Activated CD8-positive, alpha-beta memory T cell treated with anti-CD3 and anti-CD28 coated beads, Interleukin-2, amount 50 U/mL, for 48 hours (primary cell): ENCODE measurements at regions not wholly inside any gene's neighbourhood (a gene's known extent, or its start where the extent isn't known, plus 50 kb on each side); places are given as distances from the start of the nearest gene placed in this dataset.
"Not testable (repeated sequence)": the region's sequence is repeated elsewhere in the genome, so short reads cannot be mapped to it uniquely, and the experiment has no call there.

Experiments used
- DNase-seq: peaks from one replicate; pipeline ENCODE4 v3.0.0-alpha.2; 2020

- DNase-seq: no peak
Measured at GRCh38 chr3:182294256-182294655, 499.0 kb upstream of the ATP11B start.

DNA sequence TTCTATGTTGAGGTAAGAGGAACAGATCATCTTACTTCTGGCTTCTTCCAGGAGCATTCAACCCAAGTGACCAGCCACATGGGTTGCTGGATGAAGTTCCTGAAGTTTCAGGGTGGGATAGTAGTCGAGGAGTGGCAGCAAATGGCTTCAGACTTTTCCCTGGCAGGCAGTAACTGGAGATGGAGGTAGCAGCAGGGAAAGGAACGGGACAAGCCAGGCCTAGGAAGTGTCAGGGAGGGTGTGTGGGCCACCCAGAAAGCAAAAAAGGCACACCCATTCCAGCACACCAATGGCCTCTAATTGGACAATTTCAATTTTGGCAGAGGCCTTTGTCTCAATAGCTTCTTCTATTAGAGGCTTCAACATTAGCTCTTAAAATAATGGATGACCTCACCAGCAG, 498.6 kb upstream of the ATP11B start:
- DNase-seq: no peak

GRCh38 chr3:182300266-182300665, 493.0 kb upstream of the ATP11B start:
- DNase-seq: no peak

GRCh38 chr3:182303169-182303568, 490.1 kb upstream of the ATP11B start:
- no peak for DNase-seq

- no peak for DNase-seq
Measured at GRCh38 chr3:182305881-182306665, 487.2 kb upstream of the ATP11B start.

DNA sequence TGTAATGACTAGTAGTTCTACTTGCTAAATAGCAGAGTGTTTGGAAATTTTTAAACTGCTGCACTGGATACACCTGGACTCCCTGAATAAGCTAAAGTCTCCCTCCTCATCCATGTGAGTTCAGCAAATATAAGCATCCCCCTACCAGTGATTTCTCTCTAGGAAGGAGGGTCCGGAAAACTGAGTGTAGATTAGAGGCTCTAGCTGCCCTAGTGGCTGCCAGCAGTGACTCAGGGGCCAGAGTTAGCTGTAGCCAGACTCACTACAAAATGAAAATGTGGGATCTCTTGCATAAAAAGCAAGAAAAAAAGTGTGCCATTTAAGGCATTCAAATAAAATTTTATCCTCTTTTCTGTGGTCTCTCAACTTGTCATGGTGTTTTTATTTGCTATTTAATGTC, 485.0 kb upstream of the ATP11B start:
- no peak for DNase-seq

GRCh38 chr3:182309120-182309519, 484.2 kb upstream of the ATP11B start:
- DNase-seq: no peak

DNA sequence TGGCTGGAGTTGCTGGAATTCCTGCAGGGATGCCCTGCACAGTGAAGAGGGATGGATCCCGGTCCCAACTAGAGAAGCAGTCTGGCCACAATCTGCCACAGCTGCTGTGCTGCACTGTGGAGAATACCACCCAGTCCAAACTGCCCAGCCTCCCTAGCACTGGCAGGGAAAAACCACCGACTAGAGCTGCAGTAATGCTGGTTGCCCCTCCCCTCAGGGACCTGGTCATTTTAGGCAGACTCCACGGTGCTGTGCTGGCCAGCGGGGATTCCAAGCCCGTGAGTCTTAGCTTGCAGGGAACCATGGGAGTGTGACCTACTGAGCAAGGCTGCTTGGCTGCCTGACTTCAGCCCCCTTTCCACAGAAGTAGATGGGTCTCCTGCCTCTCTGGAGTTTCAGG, 478.0 kb upstream of the ATP11B start:
- DNase-seq: no peak

- no peak for DNase-seq
Measured at GRCh38 chr3:182323126-182323700, 470.1 kb upstream of the ATP11B start.

DNA sequence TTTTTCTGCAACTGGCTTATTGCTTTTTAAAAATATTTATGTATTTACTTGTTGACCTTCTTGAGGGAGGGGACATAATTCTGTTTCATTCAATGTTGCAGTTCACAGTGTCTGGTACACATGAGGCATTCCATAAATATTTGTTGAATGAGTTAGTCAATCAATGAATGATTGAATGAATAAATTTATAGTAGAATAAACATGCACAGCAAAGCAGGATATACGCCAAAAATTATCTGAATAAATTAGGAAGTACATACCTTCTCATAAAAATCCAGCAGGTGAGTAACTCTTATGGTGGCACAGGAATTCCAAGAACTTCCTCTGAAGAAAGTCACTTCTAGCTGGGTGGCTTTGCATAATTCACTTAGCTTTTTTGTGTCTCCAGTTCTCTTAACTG, 469.4 kb upstream of the ATP11B start:
- no peak for DNase-seq

- no peak for DNase-seq
Measured at GRCh38 chr3:182325213-182325950, 467.9 kb upstream of the ATP11B start.

DNA sequence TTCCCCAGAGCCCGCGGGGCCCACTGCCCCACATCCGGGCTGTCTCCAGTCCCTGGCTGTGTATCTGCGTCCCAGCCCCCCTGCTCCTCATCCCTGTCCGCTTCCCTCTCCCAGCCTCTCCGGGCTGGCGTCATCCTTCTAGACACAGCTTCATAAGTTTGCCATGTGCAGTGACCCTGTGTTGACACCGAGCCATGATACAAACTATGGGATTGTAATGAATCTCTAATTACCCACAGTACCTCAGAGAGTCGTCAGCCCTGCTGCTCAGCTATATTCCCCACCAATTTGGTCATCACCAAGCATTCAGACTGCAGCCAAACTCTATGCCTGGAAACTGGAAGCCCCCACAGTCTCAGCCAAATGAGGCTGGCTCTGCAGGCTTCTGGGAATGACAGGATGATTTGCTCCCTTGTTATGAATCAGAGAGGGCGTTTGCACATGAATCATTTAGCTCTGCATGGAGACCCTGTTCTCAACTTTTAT, 466.1 kb upstream of the ATP11B start:
- no peak for DNase-seq

DNA sequence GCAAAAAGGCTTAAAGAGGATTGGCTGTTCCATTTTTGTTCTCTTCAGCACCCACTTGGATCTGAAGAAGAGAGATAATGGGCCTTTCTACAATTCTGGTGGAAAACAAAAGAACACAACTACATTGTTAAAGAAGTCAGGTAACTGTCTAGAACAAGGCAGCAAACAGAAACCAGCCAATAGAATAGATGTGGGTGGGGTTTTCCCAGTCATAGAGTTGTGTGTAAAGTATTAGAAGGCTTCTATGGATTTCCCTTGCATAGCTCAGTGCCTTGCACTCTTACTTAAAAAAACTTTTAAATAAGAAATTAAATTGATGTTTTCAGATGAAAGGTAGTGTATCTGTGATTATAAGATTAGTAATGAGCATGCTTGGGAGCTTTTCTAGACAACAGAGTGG, 462.7 kb upstream of the ATP11B start:
- DNase-seq: no peak

DNA sequence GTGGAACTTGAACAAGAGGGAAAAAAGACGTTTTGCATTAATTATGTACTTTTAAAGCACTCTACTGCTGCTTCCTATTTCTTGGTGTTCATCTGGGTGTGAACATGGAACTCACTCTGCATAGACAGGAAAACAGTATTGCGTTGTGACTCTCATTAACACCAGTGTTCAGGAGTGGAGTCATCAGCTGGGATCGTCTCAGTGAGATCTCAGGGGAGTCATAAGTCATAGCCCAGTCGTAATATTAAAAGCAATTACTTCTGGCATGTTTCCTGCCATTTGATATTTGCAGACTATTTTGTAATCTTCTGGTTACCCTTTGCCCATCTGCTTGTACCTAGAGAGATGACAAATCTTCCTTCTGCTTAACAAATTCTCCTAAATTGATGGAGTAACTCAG, 462.0 kb upstream of the ATP11B start:
- DNase-seq: no peak

DNA sequence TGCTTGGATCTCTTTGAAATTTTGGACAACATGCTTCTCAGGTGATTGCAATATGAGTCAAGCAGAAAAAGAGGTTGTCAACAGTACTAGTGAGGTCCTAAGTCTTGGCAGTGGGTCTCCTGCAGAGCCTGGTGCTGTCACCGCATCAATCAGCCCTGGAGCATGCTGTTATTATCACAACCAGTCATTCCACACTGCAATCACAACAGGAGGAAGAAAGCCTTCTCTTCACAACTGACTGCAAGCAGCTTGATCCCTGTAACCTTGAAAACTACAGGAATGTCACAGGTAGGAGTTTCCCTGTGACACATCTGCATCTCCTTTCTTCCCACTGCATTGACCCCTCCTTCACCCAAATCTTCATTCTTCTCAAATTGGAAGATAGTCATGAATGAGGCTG, 451.1 kb upstream of the ATP11B start:
- DNase-seq: no peak

- DNase-seq: not testable (repeated sequence)
Measured at GRCh38 chr3:182344026-182344425, 449.3 kb upstream of the ATP11B start.

DNA sequence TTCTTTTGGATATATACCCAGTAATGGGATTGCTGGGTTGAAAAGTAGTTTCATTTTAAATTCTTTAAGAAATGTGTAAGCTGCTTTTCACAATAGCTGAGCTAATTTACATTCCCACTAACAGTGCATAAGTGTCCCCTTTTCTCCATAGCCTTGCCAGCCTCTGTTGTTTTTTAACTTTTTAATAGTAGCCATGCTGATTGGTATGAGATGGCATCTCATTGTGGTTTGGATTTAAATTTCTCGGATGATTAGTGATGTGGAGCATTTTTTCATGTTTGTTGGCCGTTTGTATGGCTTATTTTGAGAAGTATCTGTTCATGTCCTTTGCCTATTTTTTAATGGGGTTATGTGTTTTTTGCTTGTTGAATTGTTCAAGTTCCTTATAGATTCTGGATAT, 444.3 kb upstream of the ATP11B start:
- no peak for DNase-seq

DNA sequence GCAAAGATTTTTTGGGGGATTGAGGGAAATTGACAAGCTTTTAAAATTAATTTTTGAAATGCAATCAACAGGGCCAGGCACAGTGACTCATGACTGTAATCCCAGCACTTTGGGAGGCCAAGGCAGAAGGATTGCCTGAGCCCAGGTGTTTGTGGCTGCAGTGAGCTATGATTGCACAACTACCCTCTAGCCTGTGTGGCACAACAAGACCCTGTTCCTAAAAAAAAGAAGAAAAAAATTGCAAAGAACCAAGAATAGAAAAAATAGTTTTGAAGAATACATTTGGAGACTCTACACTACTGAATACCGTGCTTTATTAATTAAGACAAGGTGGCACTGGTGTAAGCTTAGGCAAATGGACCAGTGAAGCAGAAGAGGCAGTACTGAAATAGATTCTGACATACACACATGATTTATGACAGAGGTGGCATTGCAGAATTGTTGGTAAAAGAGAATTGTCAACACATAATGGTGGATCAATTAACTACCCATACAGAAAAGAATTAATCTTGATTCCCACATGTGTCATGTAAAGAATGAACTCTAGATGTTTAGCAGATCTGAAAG, 443.3 kb upstream of the ATP11B start:
- DNase-seq: no peak

DNA sequence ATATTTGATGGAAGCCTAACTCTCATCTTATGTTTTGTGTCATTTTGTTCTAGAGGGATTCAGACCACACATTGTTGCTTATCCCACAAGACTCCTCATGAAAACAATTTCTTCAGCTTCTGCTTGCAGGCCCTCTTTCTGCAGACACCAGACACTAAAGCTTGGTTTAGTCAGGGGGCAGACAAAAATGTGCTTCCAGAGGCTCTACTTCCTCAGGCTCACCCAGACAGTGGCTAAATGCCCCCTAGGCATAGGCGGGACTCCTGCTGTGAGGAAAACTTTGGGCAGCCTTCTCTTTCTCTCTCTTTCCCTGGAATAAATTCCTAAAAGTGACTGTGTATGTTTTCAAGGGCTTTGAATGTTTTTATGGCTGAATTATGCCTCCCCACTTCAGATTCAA, 435.4 kb upstream of the ATP11B start:
- no peak for DNase-seq

DNA sequence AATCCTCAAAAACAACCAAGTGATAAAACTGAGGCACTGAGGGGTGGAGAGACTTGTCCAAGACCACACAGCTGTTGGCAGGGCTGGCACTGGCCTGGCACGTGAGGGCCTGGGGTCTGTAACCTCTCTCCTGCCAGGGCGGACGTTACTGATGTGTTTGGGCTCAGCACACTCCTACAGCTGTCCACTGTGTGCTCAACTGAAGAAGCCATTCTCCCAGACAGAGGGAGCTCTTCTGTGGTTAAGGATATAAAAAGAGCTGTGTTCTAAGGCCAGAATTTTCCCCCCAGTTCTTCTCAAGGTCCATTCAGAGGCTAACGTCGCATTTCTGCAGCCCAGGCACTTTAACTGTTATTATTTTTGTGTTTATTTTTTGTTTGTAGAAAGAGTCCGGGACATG, 429.0 kb upstream of the ATP11B start:
- DNase-seq: no peak

DNA sequence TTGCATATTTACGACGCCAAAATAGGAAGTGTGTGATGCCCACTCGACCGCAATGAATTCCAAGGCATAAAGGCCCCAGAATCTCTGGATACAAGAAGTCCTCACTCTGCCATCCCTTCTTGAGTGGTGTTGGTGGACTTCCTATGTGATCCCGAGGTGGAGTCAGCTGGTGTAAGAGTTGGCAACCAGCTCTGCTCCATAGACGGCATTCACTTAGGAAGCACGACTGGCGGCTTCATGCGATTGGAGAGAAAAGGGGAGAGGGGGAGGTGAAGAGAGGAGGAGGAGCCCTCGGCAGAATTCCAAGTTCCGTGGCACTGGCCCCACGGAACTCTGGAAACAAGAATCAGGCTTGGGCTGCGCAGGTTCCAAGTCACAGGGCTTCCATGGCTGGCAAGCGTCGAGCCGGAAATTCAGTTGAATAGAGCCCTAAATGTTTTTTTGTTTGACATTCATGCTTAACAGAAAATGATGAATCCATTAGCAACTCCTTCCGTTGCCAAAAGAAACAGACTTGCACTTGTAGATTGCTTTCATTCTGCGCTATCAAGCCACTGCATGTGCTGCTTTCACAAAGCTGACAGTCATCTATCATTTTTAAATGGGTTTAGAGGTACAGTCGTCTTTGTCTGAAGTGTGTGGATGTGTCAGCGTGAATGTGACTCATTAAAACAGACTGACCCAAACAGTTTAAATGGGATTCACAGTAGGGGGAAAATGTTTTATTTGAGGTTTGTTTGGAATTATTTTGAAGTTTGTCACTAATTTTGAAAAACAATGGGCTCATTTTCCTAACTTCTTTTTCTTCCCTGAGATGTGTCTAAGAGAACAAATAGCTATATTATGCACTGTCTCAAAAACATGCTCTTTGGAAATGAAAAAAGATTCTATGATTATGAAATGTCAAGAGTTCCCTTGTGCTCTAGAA, 428.3 kb upstream of the ATP11B start:
- no peak for DNase-seq

DNA sequence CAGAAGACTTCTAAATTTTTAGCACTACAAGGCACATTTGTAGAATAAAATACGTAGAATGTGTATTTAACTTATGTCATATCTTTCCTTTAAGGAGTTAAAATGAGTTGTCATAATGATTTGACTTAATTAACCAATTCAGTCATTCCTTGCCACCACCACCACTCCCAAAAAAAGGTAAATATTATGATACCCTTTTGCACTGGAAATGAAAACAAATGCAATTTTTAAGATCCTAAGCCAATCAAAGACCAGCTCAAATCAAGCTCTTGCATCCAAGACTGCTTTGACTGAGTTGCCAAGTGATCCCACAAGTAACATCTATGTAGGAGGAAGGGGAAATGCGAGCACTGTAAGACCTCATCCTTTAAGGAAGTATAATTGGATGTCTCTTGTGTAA, 426.6 kb upstream of the ATP11B start:
- no peak for DNase-seq

DNA sequence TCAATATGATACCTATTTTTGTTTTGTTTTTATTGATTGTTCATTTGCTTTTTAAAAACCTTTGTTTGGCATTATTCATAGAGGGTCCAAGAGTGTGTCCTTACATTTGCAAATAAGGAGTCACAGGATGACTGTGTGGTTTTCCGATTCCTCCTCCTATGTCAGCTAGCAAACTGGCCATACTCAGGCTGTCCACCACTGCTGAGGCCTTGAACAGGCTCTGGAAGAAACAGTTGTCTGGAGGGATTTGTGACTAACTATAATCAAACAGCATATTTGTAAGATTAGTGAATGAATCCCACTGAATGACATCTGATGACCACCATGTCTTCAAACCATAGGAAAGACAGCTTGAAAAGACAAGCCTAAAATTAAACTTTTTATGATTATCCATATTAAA, 423.4 kb upstream of the ATP11B start:
- DNase-seq: no peak
